ENCODE measurements at regions not wholly inside any gene's neighbourhood (a gene's known extent, or its start where the extent isn't known, plus 50 kb on each side); places are given as distances from the start of the nearest gene placed in this dataset.
A peak's percentile ranks its signal among the peaks of the same experiment; 100 is the strongest.
"Not testable (repeated sequence)": the region's sequence is repeated elsewhere in the genome, so short reads cannot be mapped to it uniquely, and the experiment has no call there.

GRCh38 chr2:52264911-52265310, 1233.0 kb upstream of the NRXN1 start:
- ATAC-seq (no peak), DNase-seq (no peak)
- Histone ChIP-seq H3K9me3 (ENCODE audit: control insufficient read depth, low read length) (no peaks in the 10 kb centered on the region), H3K27me3 (ENCODE audit: control insufficient read depth, insufficient read depth) (no peaks in the 10 kb centered on the region), H3K4me3 (ENCODE audit: low read length) (no peak overlapping the region), H3K27ac (ENCODE audit: low read length) (no peak overlapping the region), H3K4me1 (ENCODE audit: control insufficient read depth, insufficient read depth, low read length) (no peaks in the 10 kb centered on the region)
- 77% methylated on average over 2 of the region's 2 CpGs for WGBS
- intact Hi-C loops (cut with DNase I), result no loop called here

- no peak overlapping the region for H3K27ac ChIP-seq (ENCODE audit: low read length)
- ATAC-seq (no peak), DNase-seq (no peak)
- H3K4me3 ChIP-seq (ENCODE audit: low read length), result no peak overlapping the region
- WGBS, result 89% methylated on average over 3 of the region's 3 CpGs
- H3K4me1 ChIP-seq (ENCODE audit: control insufficient read depth, insufficient read depth, low read length), result no peaks in the 10 kb centered on the region
- H3K27me3 ChIP-seq (ENCODE audit: control insufficient read depth, insufficient read depth), result no peaks in the 10 kb centered on the region
- intact Hi-C loops (cut with DNase I), result no loop called here
- H3K9me3 ChIP-seq (ENCODE audit: control insufficient read depth, low read length), result no peaks in the 10 kb centered on the region
Observed at GRCh38 chr2:52264488-52264887, 1232.6 kb upstream of the NRXN1 start.

- H3K27ac ChIP-seq (ENCODE audit: low read length), result no peak overlapping the region
- no peaks in the 10 kb centered on the region for H3K4me1 ChIP-seq (ENCODE audit: control insufficient read depth, insufficient read depth, low read length)
- H3K9me3 ChIP-seq (ENCODE audit: control insufficient read depth, low read length), result no peaks in the 10 kb centered on the region
- 64% methylated on average over 1 of the region's 1 CpG for WGBS
- intact Hi-C loops (cut with DNase I), result no loop called here
- no peak overlapping the region for H3K4me3 ChIP-seq (ENCODE audit: low read length)
- ATAC-seq, result no peak
- DNase-seq, result no peak
- H3K27me3 ChIP-seq (ENCODE audit: control insufficient read depth, insufficient read depth), result no peaks in the 10 kb centered on the region
Observed at GRCh38 chr2:52260904-52261303, 1229.0 kb upstream of the NRXN1 start.

- intact Hi-C loops (cut with DNase I), result not testable (repeated sequence)
Observed at GRCh38 chr2:52258967-52259366, 1227.0 kb upstream of the NRXN1 start.

GRCh38 chr2:52258038-52258437, 1226.1 kb upstream of the NRXN1 start:
- Histone ChIP-seq H3K27me3 (ENCODE audit: control insufficient read depth, insufficient read depth) (no peaks in the 10 kb centered on the region), H3K27ac (ENCODE audit: low read length) (no peak overlapping the region), H3K4me3 (ENCODE audit: low read length) (no peak overlapping the region), H3K9me3 (ENCODE audit: control insufficient read depth, low read length) (no peaks in the 10 kb centered on the region), H3K4me1 (ENCODE audit: control insufficient read depth, insufficient read depth, low read length) (no peaks in the 10 kb centered on the region)
- intact Hi-C loops (cut with DNase I), result no loop called here
- DNase-seq, result no peak
- no peak for ATAC-seq
- WGBS, result 90% methylated on average over 1 of the region's 1 CpG

More at GRCh38 chr2:52258967-52259366, 1227.0 kb upstream of the NRXN1 start:
- not testable (repeated sequence) for ATAC-seq; DNase-seq; H3K4me3 ChIP-seq (ENCODE audit: low read length); H3K27me3 ChIP-seq (ENCODE audit: control insufficient read depth, insufficient read depth); H3K27ac ChIP-seq (ENCODE audit: low read length); H3K9me3 ChIP-seq (ENCODE audit: control insufficient read depth, low read length); H3K4me1 ChIP-seq (ENCODE audit: control insufficient read depth, insufficient read depth, low read length)
- WGBS, result 96% methylated on average over 11 of the region's 11 CpGs

- H3K4me3 ChIP-seq (ENCODE audit: low read length), result no peak overlapping the region
- WGBS, result 68% methylated on average over 5 of the region's 5 CpGs
- H3K27ac ChIP-seq (ENCODE audit: low read length), result no peak overlapping the region
- H3K27me3 ChIP-seq (ENCODE audit: control insufficient read depth, insufficient read depth), result no peaks in the 10 kb centered on the region
- no peak for DNase-seq
- no peaks in the 10 kb centered on the region for H3K9me3 ChIP-seq (ENCODE audit: control insufficient read depth, low read length)
- intact Hi-C loops (cut with DNase I), result no loop called here
- ATAC-seq, result no peak
- H3K4me1 ChIP-seq (ENCODE audit: control insufficient read depth, insufficient read depth, low read length), result no peaks in the 10 kb centered on the region
Observed at GRCh38 chr2:52253416-52253980, 1221.6 kb upstream of the NRXN1 start.

- Histone ChIP-seq H3K27ac (ENCODE audit: low read length) (no peak overlapping the region), H3K4me3 (ENCODE audit: low read length) (no peak overlapping the region), H3K9me3 (ENCODE audit: control insufficient read depth, low read length) (no peaks in the 10 kb centered on the region), H3K27me3 (ENCODE audit: control insufficient read depth, insufficient read depth) (no peaks in the 10 kb centered on the region), H3K4me1 (ENCODE audit: control insufficient read depth, insufficient read depth, low read length) (no peaks in the 10 kb centered on the region)
- 85% methylated on average over 1 of the region's 1 CpG for WGBS
- DNase-seq (no peak), ATAC-seq (no peak)
- intact Hi-C loops (cut with DNase I), result no loop called here
Observed at GRCh38 chr2:52238782-52239181, 1206.8 kb upstream of the NRXN1 start.

- Histone ChIP-seq H3K4me3 (ENCODE audit: low read length) (no peak overlapping the region), H3K27me3 (ENCODE audit: control insufficient read depth, insufficient read depth) (no peaks in the 10 kb centered on the region), H3K27ac (ENCODE audit: low read length) (no peak overlapping the region), H3K4me1 (ENCODE audit: control insufficient read depth, insufficient read depth, low read length) (no peaks in the 10 kb centered on the region), H3K9me3 (ENCODE audit: control insufficient read depth, low read length) (no peaks in the 10 kb centered on the region)
- WGBS, result 45% methylated on average over 2 of the region's 2 CpGs
- no peak for ATAC-seq
- DNase-seq, result no peak
- intact Hi-C loops (cut with DNase I), result no loop called here
Observed at GRCh38 chr2:52222128-52222527, 1190.2 kb upstream of the NRXN1 start.

- no peak for ATAC-seq
- 63% methylated on average over 2 of the region's 2 CpGs for WGBS
- intact Hi-C loops (cut with DNase I), result no loop called here
Observed at GRCh38 chr2:52220393-52220792, 1188.5 kb upstream of the NRXN1 start.

GRCh38 chr2:52210611-52211010, 1178.7 kb upstream of the NRXN1 start:
- intact Hi-C loops (cut with DNase I), result no loop called here
- no peak for ATAC-seq
- Histone ChIP-seq H3K27ac (ENCODE audit: low read length) (no peak overlapping the region), H3K4me1 (ENCODE audit: control insufficient read depth, insufficient read depth, low read length) (no peaks in the 10 kb centered on the region), H3K4me3 (ENCODE audit: low read length) (no peak overlapping the region), H3K9me3 (ENCODE audit: control insufficient read depth, low read length) (no peaks in the 10 kb centered on the region), H3K27me3 (ENCODE audit: control insufficient read depth, insufficient read depth) (no peaks in the 10 kb centered on the region)
- no peak for DNase-seq
- 83% methylated on average over 2 of the region's 2 CpGs for WGBS

More at GRCh38 chr2:52220393-52220792, 1188.5 kb upstream of the NRXN1 start:
- Histone ChIP-seq H3K4me1 (ENCODE audit: control insufficient read depth, insufficient read depth, low read length) (no peaks in the 10 kb centered on the region), H3K27ac (ENCODE audit: low read length) (no peak overlapping the region), H3K9me3 (ENCODE audit: control insufficient read depth, low read length) (no peaks in the 10 kb centered on the region), H3K4me3 (ENCODE audit: low read length) (no peak overlapping the region), H3K27me3 (ENCODE audit: control insufficient read depth, insufficient read depth) (no peaks in the 10 kb centered on the region)
- peak in 1 of 3 donors; percentile 28 for DNase-seq

GRCh38 chr2:52210161-52210560, 1178.2 kb upstream of the NRXN1 start:
- no peak for ATAC-seq
- 80% methylated on average over 1 of the region's 1 CpG for WGBS
- no peaks in the 10 kb centered on the region for H3K9me3 ChIP-seq (ENCODE audit: control insufficient read depth, low read length)
- no peak for DNase-seq
- H3K27ac ChIP-seq (ENCODE audit: low read length), result no peak overlapping the region
- intact Hi-C loops (cut with DNase I), result no loop called here
- no peak overlapping the region for H3K4me3 ChIP-seq (ENCODE audit: low read length)
- H3K4me1 ChIP-seq (ENCODE audit: control insufficient read depth, insufficient read depth, low read length), result no peaks in the 10 kb centered on the region
- no peaks in the 10 kb centered on the region for H3K27me3 ChIP-seq (ENCODE audit: control insufficient read depth, insufficient read depth)

GRCh38 chr2:52194342-52194741, 1162.4 kb upstream of the NRXN1 start:
- Histone ChIP-seq H3K9me3 (ENCODE audit: control insufficient read depth, low read length) (no peaks in the 10 kb centered on the region), H3K4me1 (ENCODE audit: control insufficient read depth, insufficient read depth, low read length) (no peaks in the 10 kb centered on the region), H3K27ac (ENCODE audit: low read length) (no peak overlapping the region), H3K27me3 (ENCODE audit: control insufficient read depth, insufficient read depth) (no peaks in the 10 kb centered on the region), H3K4me3 (ENCODE audit: low read length) (no peak overlapping the region)
- DNase-seq (no peak), ATAC-seq (no peak)
- WGBS, result 87% methylated on average over 2 of the region's 2 CpGs
- intact Hi-C loops (cut with DNase I), result no loop called here
